ENCODE measurements at regions not wholly inside any gene's neighbourhood (a gene's known extent, or its start where the extent isn't known, plus 50 kb on each side); places are given as distances from the start of the nearest gene placed in this dataset.

DNA sequence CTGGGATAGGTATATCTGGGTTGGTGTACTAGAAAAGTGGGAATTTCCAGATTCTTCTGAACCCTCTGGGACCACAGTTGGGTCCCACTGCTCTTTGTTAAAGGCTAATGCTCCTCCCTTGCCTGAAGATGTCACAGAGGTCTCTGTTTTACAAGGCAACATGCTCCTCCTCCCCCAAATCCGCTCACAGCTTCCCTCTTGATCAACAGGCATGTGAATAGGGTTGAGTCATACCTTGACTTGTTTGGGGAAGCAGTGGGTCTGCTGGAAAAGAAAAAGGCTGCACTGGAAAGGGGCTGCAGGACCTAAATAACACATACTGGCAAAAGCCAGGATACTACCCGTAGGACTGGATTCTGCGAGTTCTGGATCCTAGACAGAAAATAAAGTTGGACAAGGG is 165.4 kb upstream of the TMEM260 start:
- Histone ChIP-seq H3K9me3 (ENCODE audit: control insufficient read depth in 2 of 3, insufficient read depth in 1 of 3, low read length in 3 of 3) (no peaks in the 10 kb centered on the region), H3K4me1 (ENCODE audit: control insufficient read depth in 2 of 3, insufficient read depth in 2 of 3, low read depth in 1 of 3, low read length in 3 of 3) (no peaks in the 10 kb centered on the region), H3K27me3 (ENCODE audit: control insufficient read depth, insufficient read depth, low read length) (no peaks in the 10 kb centered on the region), H3K36me3 (ENCODE audit: control insufficient read depth in 2 of 3, insufficient read depth in 3 of 3, low read length in 3 of 3) (no peaks in the 10 kb centered on the region), H3K9ac (ENCODE audit: low read length in 3 of 3) (no peak overlapping the region), H3K27ac (ENCODE audit: low read depth in 2 of 2, low read length in 2 of 2) (no peak overlapping the region), H3K4me3 (ENCODE audit: low read length in 3 of 3) (no peak overlapping the region)
- DNase-seq (no peak), FAIRE-seq (no peak)
- TF ChIP-seq, protein P1, sequence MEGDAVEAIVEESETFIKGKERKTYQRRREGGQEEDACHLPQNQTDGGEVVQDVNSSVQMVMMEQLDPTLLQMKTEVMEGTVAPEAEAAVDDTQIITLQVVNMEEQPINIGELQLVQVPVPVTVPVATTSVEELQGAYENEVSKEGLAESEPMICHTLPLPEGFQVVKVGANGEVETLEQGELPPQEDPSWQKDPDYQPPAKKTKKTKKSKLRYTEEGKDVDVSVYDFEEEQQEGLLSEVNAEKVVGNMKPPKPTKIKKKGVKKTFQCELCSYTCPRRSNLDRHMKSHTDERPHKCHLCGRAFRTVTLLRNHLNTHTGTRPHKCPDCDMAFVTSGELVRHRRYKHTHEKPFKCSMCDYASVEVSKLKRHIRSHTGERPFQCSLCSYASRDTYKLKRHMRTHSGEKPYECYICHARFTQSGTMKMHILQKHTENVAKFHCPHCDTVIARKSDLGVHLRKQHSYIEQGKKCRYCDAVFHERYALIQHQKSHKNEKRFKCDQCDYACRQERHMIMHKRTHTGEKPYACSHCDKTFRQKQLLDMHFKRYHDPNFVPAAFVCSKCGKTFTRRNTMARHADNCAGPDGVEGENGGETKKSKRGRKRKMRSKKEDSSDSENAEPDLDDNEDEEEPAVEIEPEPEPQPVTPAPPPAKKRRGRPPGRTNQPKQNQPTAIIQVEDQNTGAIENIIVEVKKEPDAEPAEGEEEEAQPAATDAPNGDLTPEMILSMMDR (IDR thresholded peaks at IDR 0.05; ENCODE audit: borderline replicate concordance, extremely low read depth, insufficient read depth): no peak
- intact Hi-C loops (cut with DNase I): no loop called here

- Histone ChIP-seq H3K9ac (ENCODE audit: low read length in 3 of 3) (no peak overlapping the region), H3K4me3 (ENCODE audit: low read length in 3 of 3) (no peak overlapping the region), H3K27me3 (ENCODE audit: control insufficient read depth, insufficient read depth, low read length) (no peaks in the 10 kb centered on the region), H3K4me1 (ENCODE audit: control insufficient read depth in 2 of 3, insufficient read depth in 2 of 3, low read depth in 1 of 3, low read length in 3 of 3) (no peaks in the 10 kb centered on the region), H3K27ac (ENCODE audit: low read depth in 2 of 2, low read length in 2 of 2) (no peak overlapping the region), H3K9me3 (ENCODE audit: control insufficient read depth in 2 of 3, insufficient read depth in 1 of 3, low read length in 3 of 3) (no peaks in the 10 kb centered on the region), H3K36me3 (ENCODE audit: control insufficient read depth in 2 of 3, insufficient read depth in 3 of 3, low read length in 3 of 3) (no peaks in the 10 kb centered on the region)
- DNase-seq (no peak), FAIRE-seq (no peak)
- TF ChIP-seq, protein P1 (IDR thresholded peaks at IDR 0.05; ENCODE audit: borderline replicate concordance, extremely low read depth, insufficient read depth): no peak
- intact Hi-C loops (cut with DNase I): no loop called here
Observed at GRCh38 chr14:56416213-56416612, 163.4 kb upstream of the TMEM260 start.

GRCh38 chr14:56417173-56417572 is 162.4 kb upstream of the TMEM260 start:
- H3K4me3 ChIP-seq (ENCODE audit: low read length in 3 of 3): no peak overlapping the region
- H3K4me1 ChIP-seq (ENCODE audit: control insufficient read depth in 2 of 3, insufficient read depth in 2 of 3, low read depth in 1 of 3, low read length in 3 of 3): no peaks in the 10 kb centered on the region
- TF ChIP-seq, protein P1 (IDR thresholded peaks at IDR 0.05; ENCODE audit: borderline replicate concordance, extremely low read depth, insufficient read depth): no peak
- no peaks in the 10 kb centered on the region for H3K9me3 ChIP-seq (ENCODE audit: control insufficient read depth in 2 of 3, insufficient read depth in 1 of 3, low read length in 3 of 3)
- no peaks in the 10 kb centered on the region for H3K36me3 ChIP-seq (ENCODE audit: control insufficient read depth in 2 of 3, insufficient read depth in 3 of 3, low read length in 3 of 3)
- H3K9ac ChIP-seq (ENCODE audit: low read length in 3 of 3): no peak overlapping the region
- intact Hi-C loops (cut with DNase I): no loop called here
- no peaks in the 10 kb centered on the region for H3K27me3 ChIP-seq (ENCODE audit: control insufficient read depth, insufficient read depth, low read length)
- FAIRE-seq: no peak
- no peak for DNase-seq
- H3K27ac ChIP-seq (ENCODE audit: low read depth in 2 of 2, low read length in 2 of 2): no peak overlapping the region

GRCh38 chr14:56419750-56420149 is 159.8 kb upstream of the TMEM260 start:
- TF ChIP-seq, protein P1 (IDR thresholded peaks at IDR 0.05; ENCODE audit: borderline replicate concordance, extremely low read depth, insufficient read depth): no peak
- no peak for DNase-seq
- Histone ChIP-seq H3K4me1 (ENCODE audit: control insufficient read depth in 2 of 3, insufficient read depth in 2 of 3, low read depth in 1 of 3, low read length in 3 of 3) (peaks cover 0 to 7% (median 0%) of the 10 kb centered on the region in 3 donors), H3K27ac (ENCODE audit: low read depth in 2 of 2, low read length in 2 of 2) (no peak overlapping the region), H3K36me3 (ENCODE audit: control insufficient read depth in 2 of 3, insufficient read depth in 3 of 3, low read length in 3 of 3) (no peaks in the 10 kb centered on the region), H3K9me3 (ENCODE audit: control insufficient read depth in 2 of 3, insufficient read depth in 1 of 3, low read length in 3 of 3) (no peaks in the 10 kb centered on the region), H3K4me3 (ENCODE audit: low read length in 3 of 3) (no peak overlapping the region), H3K9ac (ENCODE audit: low read length in 3 of 3) (no peak overlapping the region), H3K27me3 (ENCODE audit: control insufficient read depth, insufficient read depth, low read length) (no peaks in the 10 kb centered on the region)
- FAIRE-seq: no peak
- intact Hi-C loops (cut with DNase I): no loop called here
